ENCODE measurements at regions not wholly inside any gene's neighbourhood (a gene's known extent, or its start where the extent isn't known, plus 50 kb on each side); places are given as distances from the start of the nearest gene placed in this dataset.

GRCh38 chr4:182155806-182156205 is 87.4 kb upstream of the TENM3 start:
- DNase-seq (ENCODE audit: low read depth, low spot score) = no peak

GRCh38 chr4:182163180-182163579 is 80.0 kb upstream of the TENM3 start:
- no peak for DNase-seq (ENCODE audit: low read depth, low spot score)

GRCh38 chr4:182169572-182169971 is 73.6 kb upstream of the TENM3 start:
- DNase-seq (ENCODE audit: low read depth, low spot score) = no peak

- no peak for DNase-seq (ENCODE audit: low read depth, low spot score)
Observed at GRCh38 chr4:182169987-182170386, 73.2 kb upstream of the TENM3 start.

- DNase-seq (ENCODE audit: low read depth, low spot score) = no peak
Observed at GRCh38 chr4:182170417-182170935, 72.7 kb upstream of the TENM3 start.

GRCh38 chr4:182174979-182175378 is 68.2 kb upstream of the TENM3 start:
- DNase-seq (ENCODE audit: low read depth, low spot score) = no peak

- DNase-seq (ENCODE audit: low read depth, low spot score) = no peak
Observed at GRCh38 chr4:182175788-182176519, 67.2 kb upstream of the TENM3 start.

- no peak for DNase-seq (ENCODE audit: low read depth, low spot score)
Observed at GRCh38 chr4:182177166-182177565, 66.0 kb upstream of the TENM3 start.

- peak; percentile 16 for DNase-seq (ENCODE audit: low read depth, low spot score)
Observed at GRCh38 chr4:182179105-182179504, 64.1 kb upstream of the TENM3 start.

GRCh38 chr4:182179751-182180150 is 63.5 kb upstream of the TENM3 start:
- DNase-seq (ENCODE audit: low read depth, low spot score) = no peak

- DNase-seq (ENCODE audit: low read depth, low spot score) = no peak
Observed at GRCh38 chr4:182185491-182185890, 57.7 kb upstream of the TENM3 start.

- DNase-seq (ENCODE audit: low read depth, low spot score) = no peak
Observed at GRCh38 chr4:182187674-182188073, 55.5 kb upstream of the TENM3 start.

GRCh38 chr4:182188622-182189021 is 54.6 kb upstream of the TENM3 start:
- no peak for DNase-seq (ENCODE audit: low read depth, low spot score)

- DNase-seq (ENCODE audit: low read depth, low spot score) = no peak
Observed at GRCh38 chr4:182189103-182189878, 53.9 kb upstream of the TENM3 start.

GRCh38 chr4:182190306-182190705 is 52.9 kb upstream of the TENM3 start:
- no peak for DNase-seq (ENCODE audit: low read depth, low spot score)

GRCh38 chr4:182192511-182193181 is 50.6 kb upstream of the TENM3 start:
- no peak for DNase-seq (ENCODE audit: low read depth, low spot score)

GRCh38 chr4:182193311-182193710 is 49.9 kb upstream of the TENM3 start:
- DNase-seq (ENCODE audit: low read depth, low spot score) = no peak
